Body of pancreas (tissue), 4 donors: ENCODE measurements at regions not wholly inside any gene's neighbourhood (a gene's known extent, or its start where the extent isn't known, plus 50 kb on each side); places are given as distances from the start of the nearest gene placed in this dataset.

Source experiments
- ATAC-seq: fragments of 150-250 bp; one replicate; pipeline ENCODE4 v1.9.1; 2016
- DNase-seq, 4 donors: peaks; one replicate each; pipeline ENCODE4 v3.0.0-alpha.2; 2019
- H3K27ac ChIP-seq, 4 donors: fragments of 200-600 bp; sonication (generic); 1 replicate in 3 of 4; 2 replicates in 1 of 4; pipeline versions ENCODE4 v1.5.1 to v1.6.1; 2016 to 2019; ENCODE audit warnings: mild to moderate bottlenecking in 1 of 4, mixed read lengths in 1 of 4, moderate library complexity in 1 of 4
- H3K27me3 ChIP-seq, 2 donors: fragments of 200-600 bp; sonication (generic); one replicate each; pipeline ENCODE4 v1.6.0; 2016; ENCODE audit warnings: mild to moderate bottlenecking in 1 of 2
- H3K36me3 ChIP-seq, 2 donors: fragments of 200-600 bp; sonication (generic); replicated peaks in 1 of 2; 2 replicates each; pipeline ENCODE4 v1.5.1; 2016; ENCODE audit warnings: low read depth in 2 of 2; ENCODE audit not compliant: insufficient read depth in 1 of 2
- H3K4me1 ChIP-seq: fragments of 200-600 bp; sonication (generic); one replicate; pipeline ENCODE4 v1.6.0; 2016
- H3K4me3 ChIP-seq, 2 donors: fragments of 200-600 bp; sonication (generic); 1 replicate in 1 of 2; 2 replicates in 1 of 2; pipeline ENCODE4 v1.5.1; 2016 to 2019
- H3K9me3 ChIP-seq, 3 donors: fragments of 200-600 bp; sonication (generic); 1 replicate in 2 of 3; 2 replicates in 1 of 3; pipeline ENCODE4 v1.5.1; 2016
- CTCF ChIP-seq, 7 experiments: fragments of 450-650 bp in 4 of 7; fragments of 200-600 bp in 3 of 7; sonication (generic) in 3 of 7; IDR thresholded peaks; one replicate each; pipeline ENCODE4 v1.5.1; 2016 to 2019; ENCODE audit warnings: antibody characterized with exemption in 7 of 7
- POLR2A ChIP-seq, 3 donors: fragments of 450-650 bp; IDR thresholded peaks; one replicate each; pipeline ENCODE4 v1.6.1; 2016; ENCODE audit warnings: antibody characterized with exemption in 3 of 3, mild to moderate bottlenecking in 2 of 3
- WGBS, 2 donors: methylation state at CpG; one replicate each; pipeline ENCODE4 v1.1.5; 2017; 5-methylcytosine and 5-hydroxymethylcytosine counted together
- intact Hi-C: fragments of 100-400 bp; cut with DNase I; formaldehyde crosslinking; loops from one replicate; pipeline ENCODE4 v1.15.1; 2023

GRCh38 chr17:72467841-72468653 is 347.2 kb downstream of the SOX9 start:
- H3K27me3 ChIP-seq: no peaks in the 10 kb centered on the region
- H3K9me3 ChIP-seq: no peaks in the 10 kb centered on the region
- intact Hi-C loops: no loop called here
- peak overlapping the region in 3 of 4 donors; percentile 48 to 89 (median 72) for H3K27ac ChIP-seq
- DNase-seq (peak in 2 of 4 donors; percentile 25 to 32), ATAC-seq (no peak)
- H3K4me1 ChIP-seq: peaks cover 39% of the 10 kb centered on the region
- no peaks in the 10 kb centered on the region for H3K36me3 ChIP-seq
- TF ChIP-seq POLR2A (IDR thresholded peaks at IDR 0.05) (peak in 1 of 3 donors; percentile 10), CTCF (IDR thresholded peaks at IDR 0.05) (peak in 3 of 7 experiments; percentile 5 to 22 (median 20))
- H3K4me3 ChIP-seq: no peak overlapping the region
- WGBS, 2 donors: 48 to 71% methylated on average over 21 of the region's 21 CpGs

GRCh38 chr17:72468841-72469240 is 348.0 kb downstream of the SOX9 start:
- H3K4me1 ChIP-seq: peaks cover 33% of the 10 kb centered on the region
- intact Hi-C loops: no loop called here
- TF ChIP-seq CTCF (IDR thresholded peaks at IDR 0.05) (no peak), POLR2A (IDR thresholded peaks at IDR 0.05) (no peak)
- WGBS, 2 donors: 90 to 91% methylated on average over 4 of the region's 4 CpGs
- H3K9me3 ChIP-seq: no peaks in the 10 kb centered on the region
- H3K36me3 ChIP-seq: no peaks in the 10 kb centered on the region
- peak overlapping the region in 3 of 4 donors; percentile 48 to 89 (median 72) for H3K27ac ChIP-seq
- H3K27me3 ChIP-seq: no peaks in the 10 kb centered on the region
- DNase-seq (no peak), ATAC-seq (no peak)
- no peak overlapping the region for H3K4me3 ChIP-seq

GRCh38 chr17:72470121-72470705 is 349.4 kb downstream of the SOX9 start:
- H3K4me1 ChIP-seq: peaks cover 30% of the 10 kb centered on the region
- TF ChIP-seq POLR2A (IDR thresholded peaks at IDR 0.05) (no peak), CTCF (IDR thresholded peaks at IDR 0.05) (no peak)

GRCh38 chr17:72470734-72471133 is 349.9 kb downstream of the SOX9 start:
- intact Hi-C loops: no loop called here
- TF ChIP-seq CTCF (IDR thresholded peaks at IDR 0.05) (no peak), POLR2A (IDR thresholded peaks at IDR 0.05) (no peak)
- H3K4me3 ChIP-seq: no peak overlapping the region
- H3K4me1 ChIP-seq: peaks cover 30% of the 10 kb centered on the region
- WGBS, 2 donors: 78 to 85% methylated on average over 2 of the region's 2 CpGs
- ATAC-seq: no peak
- no peak overlapping the region for H3K27ac ChIP-seq
- H3K9me3 ChIP-seq: no peaks in the 10 kb centered on the region
- DNase-seq: no peak
- H3K27me3 ChIP-seq: no peaks in the 10 kb centered on the region
- no peaks in the 10 kb centered on the region for H3K36me3 ChIP-seq

More at GRCh38 chr17:72470121-72470705, 349.4 kb downstream of the SOX9 start:
- H3K27me3 ChIP-seq: no peaks in the 10 kb centered on the region
- no peaks in the 10 kb centered on the region for H3K9me3 ChIP-seq
- DNase-seq: no peak
- H3K4me3 ChIP-seq: no peak overlapping the region
- H3K36me3 ChIP-seq: no peaks in the 10 kb centered on the region
- no peak for ATAC-seq
- H3K27ac ChIP-seq: no peak overlapping the region
- intact Hi-C loops: no loop called here
- WGBS, 2 donors: 81 to 85% methylated on average over 11 of the region's 11 CpGs
